GM12878 (cell line): ENCODE measurements at regions not wholly inside any gene's neighbourhood (a gene's known extent, or its start where the extent isn't known, plus 50 kb on each side); places are given as distances from the start of the nearest gene placed in this dataset.

ENCODE experiments used
- BCL3 ChIP-seq: IDR thresholded peaks from 2 replicates; pipeline ENCODE4 v1.6.1; 2011; ENCODE audit warnings: borderline replicate concordance, low read depth, mild to moderate bottlenecking, moderate library complexity, low read length; ENCODE audit not compliant: insufficient read depth, poor library complexity, severe bottlenecking
- CTCF ChIP-seq, 3 experiments: IDR thresholded peaks in 2 of 3; conservative IDR thresholded peaks in 1 of 3; 2 replicates each; pipeline ENCODE4 v1.5.1; 2011; ENCODE audit warnings: low read depth in 3 of 3, low read length in 3 of 3, mild to moderate bottlenecking in 3 of 3, control low read depth in 2 of 3, moderate library complexity in 2 of 3, inconsistent platforms in 1 of 3, mixed read lengths in 1 of 3; ENCODE audit not compliant: control insufficient read depth in 2 of 3, insufficient read depth in 1 of 3; ENCODE audit errors: extremely low read depth in 1 of 3
- GABPA ChIP-seq: IDR thresholded peaks from 2 replicates; pipeline ENCODE4 v1.6.1; 2014; ENCODE audit warnings: antibody characterized with exemption, low read depth, mild to moderate bottlenecking, inconsistent platforms
- HSF1 ChIP-seq: fragments of 150-350 bp; IDR thresholded peaks from 2 replicates; pipeline ENCODE4 v1.6.1; 2014; ENCODE audit warnings: mild to moderate bottlenecking, low read depth, low read length
- RUNX3 ChIP-seq: IDR thresholded peaks from 2 replicates; pipeline ENCODE4 v1.6.1; 2012; ENCODE audit warnings: low read length, inconsistent platforms
- SMC3 ChIP-seq: IDR thresholded peaks from 2 replicates; pipeline ENCODE4 v1.6.1; 2011; ENCODE audit warnings: low read length, improper control_type of control experiment, borderline replicate concordance
- USF2 ChIP-seq: IDR thresholded peaks from 2 replicates; pipeline ENCODE4 v1.6.1; 2011; ENCODE audit warnings: low read depth, low read length, improper control_type of control experiment, borderline replicate concordance
- YBX1 ChIP-seq: fragments of 450-650 bp; IDR thresholded peaks from 2 replicates; pipeline ENCODE4 v1.6.1; 2016; ENCODE audit warnings: antibody characterized with exemption

- TF ChIP-seq HSF1 (no peak), USF2 (no peak), YBX1 (no peak), CTCF (IDR thresholded peaks at IDR 0.05 in 2 of 3, conservative IDR thresholded peaks at IDR 0.05 in 1 of 3; ENCODE audit: control insufficient read depth in 2 of 3, extremely low read depth in 1 of 3, insufficient read depth in 1 of 3, low read depth in 3 of 3, low read length in 3 of 3) (no peak), RUNX3 (no peak), GABPA (no peak), BCL3 (peak; percentile 90), SMC3 (peak; percentile 5; the same call in 1 of the 2 replicates)
Measured at GRCh38 chr1:234980645-234981396, 147.8 kb downstream of the TOMM20 start.
